ENCODE measurements at regions not wholly inside any gene's neighbourhood (a gene's known extent, or its start where the extent isn't known, plus 50 kb on each side); places are given as distances from the start of the nearest gene placed in this dataset.
A peak's percentile ranks its signal among the peaks of the same experiment; 100 is the strongest.

DNA sequence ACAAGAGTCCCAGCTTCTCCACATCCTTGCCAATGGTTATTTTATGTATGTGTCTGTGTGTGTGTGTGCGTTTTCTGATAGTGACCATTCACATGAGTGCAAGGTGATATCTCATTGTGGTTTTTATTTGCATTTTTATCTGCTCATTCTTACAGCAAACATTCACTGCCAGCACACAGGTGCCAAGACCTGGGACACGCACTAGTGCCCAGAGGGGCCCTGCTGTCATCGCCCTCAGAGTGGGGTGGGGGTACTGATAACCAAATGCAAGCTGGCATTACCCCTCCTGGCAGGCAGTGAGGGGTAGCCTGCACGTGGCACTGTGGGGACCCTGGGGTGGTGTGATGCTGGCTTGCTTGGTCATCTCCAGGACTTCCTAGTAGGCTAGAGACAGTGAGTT, 285.4 kb downstream of the LPIN1 start:
- peaks cover 10% of the 10 kb centered on the region for H3K4me1 ChIP-seq (ENCODE audit: insufficient read depth, low read length)
- TF ChIP-seq, protein P1, sequence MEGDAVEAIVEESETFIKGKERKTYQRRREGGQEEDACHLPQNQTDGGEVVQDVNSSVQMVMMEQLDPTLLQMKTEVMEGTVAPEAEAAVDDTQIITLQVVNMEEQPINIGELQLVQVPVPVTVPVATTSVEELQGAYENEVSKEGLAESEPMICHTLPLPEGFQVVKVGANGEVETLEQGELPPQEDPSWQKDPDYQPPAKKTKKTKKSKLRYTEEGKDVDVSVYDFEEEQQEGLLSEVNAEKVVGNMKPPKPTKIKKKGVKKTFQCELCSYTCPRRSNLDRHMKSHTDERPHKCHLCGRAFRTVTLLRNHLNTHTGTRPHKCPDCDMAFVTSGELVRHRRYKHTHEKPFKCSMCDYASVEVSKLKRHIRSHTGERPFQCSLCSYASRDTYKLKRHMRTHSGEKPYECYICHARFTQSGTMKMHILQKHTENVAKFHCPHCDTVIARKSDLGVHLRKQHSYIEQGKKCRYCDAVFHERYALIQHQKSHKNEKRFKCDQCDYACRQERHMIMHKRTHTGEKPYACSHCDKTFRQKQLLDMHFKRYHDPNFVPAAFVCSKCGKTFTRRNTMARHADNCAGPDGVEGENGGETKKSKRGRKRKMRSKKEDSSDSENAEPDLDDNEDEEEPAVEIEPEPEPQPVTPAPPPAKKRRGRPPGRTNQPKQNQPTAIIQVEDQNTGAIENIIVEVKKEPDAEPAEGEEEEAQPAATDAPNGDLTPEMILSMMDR (IDR thresholded peaks at IDR 0.05; ENCODE audit: extremely low read depth, low read depth, low read length) = no peak
- no peaks in the 10 kb centered on the region for H3K36me3 ChIP-seq (ENCODE audit: insufficient read depth, low read length)
- no peak for DNase-seq (ENCODE audit: insufficient read length, low spot score, missing footprints)
- no peak overlapping the region for H3K27ac ChIP-seq (ENCODE audit: low read depth, low read length)
- no peaks in the 10 kb centered on the region for H3K27me3 ChIP-seq (ENCODE audit: insufficient read depth, low read length)
- no peak overlapping the region for H2AFZ ChIP-seq (ENCODE audit: low read length)
- H3K79me2 ChIP-seq (ENCODE audit: insufficient read depth, low read length) = no peaks in the 10 kb centered on the region
- no peaks in the 10 kb centered on the region for H4K20me1 ChIP-seq (ENCODE audit: insufficient read depth, low read length)
- no peak overlapping the region for H3K4me2 ChIP-seq (ENCODE audit: insufficient read depth, low read length)
- no peaks in the 10 kb centered on the region for H3K9me3 ChIP-seq (ENCODE audit: low read depth, low read length)
- H3K4me3 ChIP-seq (ENCODE audit: insufficient read depth, low read length) = no peak overlapping the region

GRCh38 chr2:12032398-12032797, 286.0 kb downstream of the LPIN1 start:
- no peak for DNase-seq (ENCODE audit: insufficient read length, low spot score, missing footprints)
- Histone ChIP-seq H3K4me1 (ENCODE audit: insufficient read depth, low read length) (peaks cover 10% of the 10 kb centered on the region), H3K9me3 (ENCODE audit: low read depth, low read length) (no peaks in the 10 kb centered on the region), H4K20me1 (ENCODE audit: insufficient read depth, low read length) (no peaks in the 10 kb centered on the region), H2AFZ (ENCODE audit: low read length) (no peak overlapping the region), H3K27me3 (ENCODE audit: insufficient read depth, low read length) (no peaks in the 10 kb centered on the region), H3K27ac (ENCODE audit: low read depth, low read length) (no peak overlapping the region), H3K79me2 (ENCODE audit: insufficient read depth, low read length) (no peaks in the 10 kb centered on the region), H3K4me3 (ENCODE audit: insufficient read depth, low read length) (no peak overlapping the region), H3K36me3 (ENCODE audit: insufficient read depth, low read length) (no peaks in the 10 kb centered on the region), H3K4me2 (ENCODE audit: insufficient read depth, low read length) (no peak overlapping the region)
- TF ChIP-seq, protein P1 (IDR thresholded peaks at IDR 0.05; ENCODE audit: extremely low read depth, low read depth, low read length) = no peak

GRCh38 chr2:12032975-12033374, 286.5 kb downstream of the LPIN1 start:
- no peaks in the 10 kb centered on the region for H3K9me3 ChIP-seq (ENCODE audit: low read depth, low read length)
- no peak overlapping the region for H2AFZ ChIP-seq (ENCODE audit: low read length)
- no peak for DNase-seq (ENCODE audit: insufficient read length, low spot score, missing footprints)
- no peak overlapping the region for H3K4me3 ChIP-seq (ENCODE audit: insufficient read depth, low read length)
- H3K27me3 ChIP-seq (ENCODE audit: insufficient read depth, low read length) = no peaks in the 10 kb centered on the region
- H3K79me2 ChIP-seq (ENCODE audit: insufficient read depth, low read length) = no peaks in the 10 kb centered on the region
- peaks cover 10% of the 10 kb centered on the region for H3K4me1 ChIP-seq (ENCODE audit: insufficient read depth, low read length)
- peak overlapping the region; percentile 11 for H3K4me2 ChIP-seq (ENCODE audit: insufficient read depth, low read length)
- no peaks in the 10 kb centered on the region for H3K36me3 ChIP-seq (ENCODE audit: insufficient read depth, low read length)
- H3K27ac ChIP-seq (ENCODE audit: low read depth, low read length) = no peak overlapping the region
- no peaks in the 10 kb centered on the region for H4K20me1 ChIP-seq (ENCODE audit: insufficient read depth, low read length)
- TF ChIP-seq, protein P1 (IDR thresholded peaks at IDR 0.05; ENCODE audit: extremely low read depth, low read depth, low read length) = no peak

DNA sequence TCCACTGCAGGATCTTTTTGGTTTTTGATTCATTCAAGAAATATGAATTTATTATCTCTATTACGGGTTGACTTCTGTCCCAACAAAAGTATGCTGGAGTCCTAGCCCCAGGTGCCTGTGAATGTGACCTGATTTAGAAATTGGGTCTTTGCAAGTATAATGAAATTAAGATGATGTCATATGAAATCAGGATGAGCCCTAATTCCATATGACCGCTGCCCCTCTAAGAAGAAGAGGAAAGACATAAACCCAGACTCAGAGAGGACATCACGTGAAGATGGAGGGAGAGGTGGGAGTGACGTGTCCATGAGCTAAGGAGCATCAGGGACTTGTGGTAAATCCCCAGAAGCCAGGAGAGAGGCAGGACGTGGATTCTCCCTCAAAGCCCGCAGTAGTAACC, 287.1 kb downstream of the LPIN1 start:
- Histone ChIP-seq H3K36me3 (ENCODE audit: insufficient read depth, low read length) (no peaks in the 10 kb centered on the region), H3K4me2 (ENCODE audit: insufficient read depth, low read length) (peak overlapping the region; percentile 11), H3K27me3 (ENCODE audit: insufficient read depth, low read length) (no peaks in the 10 kb centered on the region), H3K9me3 (ENCODE audit: low read depth, low read length) (no peaks in the 10 kb centered on the region), H3K79me2 (ENCODE audit: insufficient read depth, low read length) (no peaks in the 10 kb centered on the region), H3K4me3 (ENCODE audit: insufficient read depth, low read length) (no peak overlapping the region), H3K27ac (ENCODE audit: low read depth, low read length) (no peak overlapping the region), H3K4me1 (ENCODE audit: insufficient read depth, low read length) (peaks cover 10% of the 10 kb centered on the region), H2AFZ (ENCODE audit: low read length) (no peak overlapping the region), H4K20me1 (ENCODE audit: insufficient read depth, low read length) (no peaks in the 10 kb centered on the region)
- TF ChIP-seq, protein P1 (IDR thresholded peaks at IDR 0.05; ENCODE audit: extremely low read depth, low read depth, low read length) = no peak
- no peak for DNase-seq (ENCODE audit: insufficient read length, low spot score, missing footprints)
